Transverse colon (tissue), 4 donors: ENCODE measurements at regions not wholly inside any gene's neighbourhood (a gene's known extent, or its start where the extent isn't known, plus 50 kb on each side); places are given as distances from the start of the nearest gene placed in this dataset.

Experiments used
- DNase-seq: peaks from one replicate; pipeline ENCODE4 v3.0.0-alpha.2; 2019
- H3K27ac ChIP-seq, 4 donors: fragments of 200-600 bp; sonication (generic); 2 replicates each; pipeline ENCODE4 v1.5.1; 2016 to 2018; ENCODE audit warnings: inconsistent platforms in 4 of 4
- H3K27me3 ChIP-seq: fragments of 200-600 bp; sonication (generic); 2 replicates; pipeline ENCODE4 v1.5.1; 2017; ENCODE audit warnings: inconsistent platforms
- H3K36me3 ChIP-seq, 4 donors: fragments of 200-600 bp; sonication (generic); 2 replicates each; pipeline ENCODE4 v1.5.1; 2017 to 2019; ENCODE audit warnings: inconsistent platforms in 4 of 4
- H3K4me1 ChIP-seq, 4 donors: fragments of 200-600 bp; sonication (generic); 2 replicates each; pipeline ENCODE4 v1.5.1; 2017 to 2020; ENCODE audit warnings: inconsistent platforms in 4 of 4
- H3K4me3 ChIP-seq, 4 donors: fragments of 200-600 bp; sonication (generic); 1 replicate in 1 of 4; 2 replicates in 3 of 4; pipeline versions ENCODE4 v1.5.1 to v1.6.1; 2017 to 2019; ENCODE audit warnings: inconsistent platforms in 4 of 4
- H3K9me3 ChIP-seq, 2 donors: fragments of 200-600 bp; sonication (generic); 2 replicates each; pipeline ENCODE4 v1.5.1; 2017 to 2019; ENCODE audit warnings: inconsistent platforms in 2 of 2
- CTCF ChIP-seq, 5 experiments: fragments of 200-600 bp in 3 of 5; fragments of 450-650 bp in 2 of 5; sonication (generic) in 3 of 5; IDR thresholded peaks; 1 replicate in 2 of 5; 2 replicates in 3 of 5; pipeline ENCODE4 v1.5.1; 2016 to 2017; ENCODE audit warnings: antibody characterized with exemption in 5 of 5, inconsistent platforms in 3 of 5, mild to moderate bottlenecking in 2 of 5, moderate library complexity in 1 of 5
- EP300 ChIP-seq: sonication (generic); formaldehyde crosslinking; IDR thresholded peaks from one replicate; pipeline ENCODE4 v1.6.1; 2017; ENCODE audit warnings: antibody characterized with exemption, low read depth
- POLR2A ChIP-seq: fragments of 450-650 bp; IDR thresholded peaks from one replicate; pipeline ENCODE4 v1.6.1; 2016; ENCODE audit warnings: antibody characterized with exemption, mild to moderate bottlenecking, moderate library complexity
- POLR2AphosphoS5 ChIP-seq, 3 donors: sonication (generic); formaldehyde crosslinking; IDR thresholded peaks; one replicate each; pipeline ENCODE4 v1.6.1; 2016; ENCODE audit warnings: antibody characterized with exemption in 3 of 3
- WGBS, 2 donors: methylation state at CpG; one replicate each; pipeline ENCODE4 v1.1.5; 2018; ENCODE audit warnings: low coverage in 1 of 2; 5-methylcytosine and 5-hydroxymethylcytosine counted together
- in situ Hi-C, 4 donors: fragments of 200-750 bp; cut with MboI; loops; one replicate each; pipeline versions ENCODE4 v1.15.0 to v1.15.1; 2017; ENCODE audit warnings: low sequenced_read_pairs in 3 of 4, low pct_ligation_motif_present in 1 of 4, low pct_unique_long_range_greater_than_20kb in 1 of 4
- intact Hi-C: fragments of 100-400 bp; cut with DNase I; formaldehyde crosslinking; loops from one replicate; pipeline ENCODE4 v1.15.1; 2023; ENCODE audit warnings: low total_unique reads

- Histone ChIP-seq H3K4me3 (no peak overlapping the region), H3K9me3 (no peaks in the 10 kb centered on the region), H3K27me3 (no peaks in the 10 kb centered on the region), H3K36me3 (no peaks in the 10 kb centered on the region), H3K4me1 (no peaks in the 10 kb centered on the region), H3K27ac (no peak overlapping the region)
- intact Hi-C loops, result no loop called here
- in situ Hi-C loops, result no loop called here
- no peak for TF ChIP-seq EP300
- no peak for DNase-seq
These were observed 798.9 kb downstream of the KCNA4 start for GRCh38 chr11:29217901-29218300.

- TF ChIP-seq EP300, result no peak
- TF ChIP-seq CTCF (IDR thresholded peaks at IDR 0.05), result no peak
- no peak for TF ChIP-seq POLR2AphosphoS5 (IDR thresholded peaks at IDR 0.05)
- no peak for TF ChIP-seq POLR2A
- Histone ChIP-seq H3K4me1 (no peaks in the 10 kb centered on the region), H3K27ac (no peak overlapping the region), H3K27me3 (no peaks in the 10 kb centered on the region), H3K9me3 (no peaks in the 10 kb centered on the region), H3K36me3 (no peaks in the 10 kb centered on the region), H3K4me3 (no peak overlapping the region)
- WGBS, 2 donors, result 42 to 78% methylated on average over 2 to 4 of the region's 4 CpGs
- intact Hi-C loops, result no loop called here
- DNase-seq, result no peak
- in situ Hi-C loops, result no loop called here
These were observed 802.0 kb downstream of the KCNA4 start for GRCh38 chr11:29214833-29215232.

GRCh38 chr11:29211202-29211601 is 805.6 kb downstream of the KCNA4 start:
- Histone ChIP-seq H3K36me3 (no peaks in the 10 kb centered on the region), H3K4me1 (no peaks in the 10 kb centered on the region), H3K9me3 (no peaks in the 10 kb centered on the region), H3K27me3 (no peaks in the 10 kb centered on the region), H3K4me3 (no peak overlapping the region), H3K27ac (no peak overlapping the region)
- intact Hi-C loops (no loop called here), in situ Hi-C loops (no loop called here)
- DNase-seq, result no peak
- no peak for TF ChIP-seq CTCF (IDR thresholded peaks at IDR 0.05)
- no peak for TF ChIP-seq POLR2A
- TF ChIP-seq POLR2AphosphoS5 (IDR thresholded peaks at IDR 0.05), result no peak
- no peak for TF ChIP-seq EP300
- WGBS, 2 donors, result 43 to 64% methylated on average over 3 of the region's 3 CpGs

- WGBS, 2 donors, result 88 to 96% methylated on average over 2 of the region's 2 CpGs
These were observed 806.4 kb downstream of the KCNA4 start for GRCh38 chr11:29210426-29210825.

More at GRCh38 chr11:29210426-29210825, 806.4 kb downstream of the KCNA4 start:
- in situ Hi-C loops (no loop called here), intact Hi-C loops (no loop called here)
- Histone ChIP-seq H3K36me3 (no peaks in the 10 kb centered on the region), H3K27me3 (no peaks in the 10 kb centered on the region), H3K4me1 (no peaks in the 10 kb centered on the region), H3K4me3 (no peak overlapping the region), H3K27ac (no peak overlapping the region), H3K9me3 (no peaks in the 10 kb centered on the region)
- no peak for TF ChIP-seq POLR2AphosphoS5 (IDR thresholded peaks at IDR 0.05)
- no peak for TF ChIP-seq POLR2A
- no peak for TF ChIP-seq CTCF (IDR thresholded peaks at IDR 0.05)
- no peak for TF ChIP-seq EP300
- DNase-seq, result no peak
